ENCODE measurements at regions not wholly inside any gene's neighbourhood (a gene's known extent, or its start where the extent isn't known, plus 50 kb on each side); places are given as distances from the start of the nearest gene placed in this dataset.

- no peak for DNase-seq (ENCODE audit: low spot score, unreplicated experiment)
These were observed 261.4 kb downstream of the MAP2K4 start for GRCh38 chr17:12282056-12282455.

GRCh38 chr17:12287953-12288352, 267.3 kb downstream of the MAP2K4 start:
- H3K9me3 Mint-ChIP-seq (ENCODE audit: low read depth): no peaks in the 10 kb centered on the region
- no peak overlapping the region for H3K4me3 Mint-ChIP-seq (ENCODE audit: low read depth)
- no peak for TF ChIP-seq CTCF (IDR thresholded peaks at IDR 0.05; ENCODE audit: unreplicated experiment)
- H3K36me3 Mint-ChIP-seq (ENCODE audit: insufficient read depth): no peaks in the 10 kb centered on the region
- no peaks in the 10 kb centered on the region for H3K27me3 Mint-ChIP-seq
- no peak for DNase-seq (ENCODE audit: low spot score, unreplicated experiment)
- H3K27ac Mint-ChIP-seq: no peak overlapping the region
- no peaks in the 10 kb centered on the region for H3K4me1 Mint-ChIP-seq (ENCODE audit: low read depth)

More at GRCh38 chr17:12282056-12282455, 261.4 kb downstream of the MAP2K4 start:
- Mint-ChIP-seq H3K27me3 (peaks cover under 1% of the 10 kb centered on the region), H3K36me3 (ENCODE audit: insufficient read depth) (no peaks in the 10 kb centered on the region), H3K9me3 (ENCODE audit: low read depth) (no peaks in the 10 kb centered on the region), H3K4me1 (ENCODE audit: low read depth) (no peaks in the 10 kb centered on the region), H3K27ac (no peak overlapping the region), H3K4me3 (ENCODE audit: low read depth) (no peak overlapping the region)
- TF ChIP-seq CTCF (IDR thresholded peaks at IDR 0.05; ENCODE audit: unreplicated experiment): no peak

DNA sequence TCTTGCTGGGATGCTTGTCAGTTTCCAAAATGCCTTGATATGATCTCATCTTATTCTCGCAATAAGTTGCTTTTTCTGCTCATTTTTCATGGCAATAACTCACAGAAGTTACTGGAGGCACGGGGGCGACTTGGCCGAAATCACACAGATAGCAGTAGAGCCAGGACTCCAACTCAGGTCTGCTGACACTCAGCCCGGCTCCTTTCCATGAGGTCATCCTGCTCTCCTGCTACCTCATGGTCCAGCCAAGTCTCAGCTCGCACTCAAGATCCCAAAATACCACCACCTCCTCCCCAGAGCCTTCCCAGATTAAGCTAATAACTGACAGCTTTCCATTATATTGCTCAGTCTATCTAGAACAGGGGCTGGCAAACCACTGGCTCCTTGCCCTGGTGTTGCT, 269.5 kb downstream of the MAP2K4 start:
- Mint-ChIP-seq H3K27me3 (no peaks in the 10 kb centered on the region), H3K4me1 (ENCODE audit: low read depth) (no peaks in the 10 kb centered on the region), H3K9me3 (ENCODE audit: low read depth) (no peaks in the 10 kb centered on the region), H3K27ac (no peak overlapping the region), H3K36me3 (ENCODE audit: insufficient read depth) (no peaks in the 10 kb centered on the region), H3K4me3 (ENCODE audit: low read depth) (no peak overlapping the region)
- no peak for TF ChIP-seq CTCF (IDR thresholded peaks at IDR 0.05; ENCODE audit: unreplicated experiment)
- DNase-seq (ENCODE audit: low spot score, unreplicated experiment): no peak

DNA sequence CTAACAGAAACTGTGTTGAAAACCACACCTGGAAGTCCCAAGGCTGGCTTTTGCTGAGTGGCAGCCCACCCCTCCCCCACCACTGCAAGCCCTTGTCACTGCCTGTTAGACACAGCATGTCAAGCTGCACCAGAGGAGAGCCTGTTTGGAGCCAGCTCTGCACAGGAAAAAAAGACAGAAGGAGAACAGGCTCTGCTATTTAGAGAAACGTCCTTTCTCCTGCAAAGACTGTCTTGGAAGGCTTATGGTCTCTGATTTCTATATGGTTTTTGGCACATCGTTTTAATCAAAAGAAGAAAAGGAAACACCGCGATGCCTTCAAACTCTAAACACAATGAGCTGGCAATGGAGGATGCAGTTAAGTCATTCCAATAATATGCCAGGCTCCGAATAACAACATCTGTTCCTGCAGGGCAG, 275.5 kb downstream of the MAP2K4 start:
- H3K9me3 Mint-ChIP-seq (ENCODE audit: low read depth): no peaks in the 10 kb centered on the region
- H3K36me3 Mint-ChIP-seq (ENCODE audit: insufficient read depth): no peaks in the 10 kb centered on the region
- H3K27me3 Mint-ChIP-seq: no peaks in the 10 kb centered on the region
- no peak for TF ChIP-seq CTCF (IDR thresholded peaks at IDR 0.05; ENCODE audit: unreplicated experiment)
- H3K4me3 Mint-ChIP-seq (ENCODE audit: low read depth): no peak overlapping the region
- no peak for DNase-seq (ENCODE audit: low spot score, unreplicated experiment)
- H3K4me1 Mint-ChIP-seq (ENCODE audit: low read depth): peaks cover 12% of the 10 kb centered on the region
- no peak overlapping the region for H3K27ac Mint-ChIP-seq

GRCh38 chr17:12301551-12301950, 280.9 kb downstream of the MAP2K4 start:
- H3K27me3 Mint-ChIP-seq: no peaks in the 10 kb centered on the region
- H3K36me3 Mint-ChIP-seq (ENCODE audit: insufficient read depth): no peaks in the 10 kb centered on the region
- H3K9me3 Mint-ChIP-seq (ENCODE audit: low read depth): peaks cover 8% of the 10 kb centered on the region
- H3K4me1 Mint-ChIP-seq (ENCODE audit: low read depth): peaks cover 6% of the 10 kb centered on the region
- H3K4me3 Mint-ChIP-seq (ENCODE audit: low read depth): no peak overlapping the region
- TF ChIP-seq CTCF (IDR thresholded peaks at IDR 0.05; ENCODE audit: unreplicated experiment): no peak
- H3K27ac Mint-ChIP-seq: no peak overlapping the region
- no peak for DNase-seq (ENCODE audit: low spot score, unreplicated experiment)
